ENCODE measurements at regions not wholly inside any gene's neighbourhood (a gene's known extent, or its start where the extent isn't known, plus 50 kb on each side); places are given as distances from the start of the nearest gene placed in this dataset.

DNA sequence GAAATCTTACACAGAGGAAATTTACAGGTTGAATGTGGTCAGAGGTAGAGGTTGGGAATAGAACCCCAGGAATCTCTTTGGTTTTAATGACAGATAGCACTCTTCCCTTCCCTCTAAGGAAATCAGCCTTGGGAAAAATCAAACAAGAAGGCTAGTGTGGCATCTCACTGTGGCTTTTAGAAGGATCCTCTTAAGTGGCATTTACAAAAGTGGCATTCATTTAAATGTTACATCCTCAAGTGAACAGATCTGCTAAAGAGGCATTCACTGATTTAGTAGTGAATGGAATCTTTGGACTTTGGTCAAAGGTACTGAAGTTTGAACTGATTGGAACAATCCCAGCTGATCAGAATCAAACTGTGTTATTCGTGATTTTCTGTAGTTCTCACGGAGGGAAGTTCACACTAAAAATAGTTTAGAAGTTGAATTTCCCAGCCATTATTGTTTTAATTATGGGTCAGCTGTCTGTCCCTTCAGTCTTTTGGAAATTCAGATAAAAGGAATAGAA, 136.5 kb upstream of the FN1 start:
- TF ChIP-seq, protein P1, sequence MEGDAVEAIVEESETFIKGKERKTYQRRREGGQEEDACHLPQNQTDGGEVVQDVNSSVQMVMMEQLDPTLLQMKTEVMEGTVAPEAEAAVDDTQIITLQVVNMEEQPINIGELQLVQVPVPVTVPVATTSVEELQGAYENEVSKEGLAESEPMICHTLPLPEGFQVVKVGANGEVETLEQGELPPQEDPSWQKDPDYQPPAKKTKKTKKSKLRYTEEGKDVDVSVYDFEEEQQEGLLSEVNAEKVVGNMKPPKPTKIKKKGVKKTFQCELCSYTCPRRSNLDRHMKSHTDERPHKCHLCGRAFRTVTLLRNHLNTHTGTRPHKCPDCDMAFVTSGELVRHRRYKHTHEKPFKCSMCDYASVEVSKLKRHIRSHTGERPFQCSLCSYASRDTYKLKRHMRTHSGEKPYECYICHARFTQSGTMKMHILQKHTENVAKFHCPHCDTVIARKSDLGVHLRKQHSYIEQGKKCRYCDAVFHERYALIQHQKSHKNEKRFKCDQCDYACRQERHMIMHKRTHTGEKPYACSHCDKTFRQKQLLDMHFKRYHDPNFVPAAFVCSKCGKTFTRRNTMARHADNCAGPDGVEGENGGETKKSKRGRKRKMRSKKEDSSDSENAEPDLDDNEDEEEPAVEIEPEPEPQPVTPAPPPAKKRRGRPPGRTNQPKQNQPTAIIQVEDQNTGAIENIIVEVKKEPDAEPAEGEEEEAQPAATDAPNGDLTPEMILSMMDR (IDR thresholded peaks at IDR 0.05): no peak
- no peak for TF ChIP-seq POLR2A (IDR thresholded peaks at IDR 0.05)

Data from right lobe of liver (tissue), 4 donors.